ENCODE measurements at regions not wholly inside any gene's neighbourhood (a gene's known extent, or its start where the extent isn't known, plus 50 kb on each side); places are given as distances from the start of the nearest gene placed in this dataset.

- intact Hi-C loops (cut with micrococcal nuclease) = no loop called here
- CTCF ChIA-PET = no interaction called here
- no peak for TF ChIP-seq CTCF (IDR thresholded peaks at IDR 0.05)
- H3K27me3 Mint-ChIP-seq = peaks cover 14% of the 10 kb centered on the region
- no peaks in the 10 kb centered on the region for H3K36me3 Mint-ChIP-seq (ENCODE audit: low read depth)
- POLR2A ChIA-PET = no interaction called here
- no peak overlapping the region for H3K27ac Mint-ChIP-seq
- DNase-seq (no peak), ATAC-seq (no peak)
- peaks cover 4% of the 10 kb centered on the region for H3K4me1 Mint-ChIP-seq (ENCODE audit: low read depth)
- no peaks in the 10 kb centered on the region for H3K9me3 Mint-ChIP-seq
- H3K4me3 Mint-ChIP-seq = no peak overlapping the region
Observed at GRCh38 chr2:88331239-88331638, 121.3 kb downstream of the FOXI3 start.

- Mint-ChIP-seq H3K4me1 (ENCODE audit: low read depth) (peaks cover 4% of the 10 kb centered on the region), H3K27me3 (peaks cover 11% of the 10 kb centered on the region), H3K27ac (no peak overlapping the region), H3K4me3 (no peak overlapping the region), H3K9me3 (no peaks in the 10 kb centered on the region), H3K36me3 (ENCODE audit: low read depth) (no peaks in the 10 kb centered on the region)
- POLR2A ChIA-PET = no interaction called here
- ATAC-seq (peak; percentile 20), DNase-seq (no peak)
- intact Hi-C loops (cut with micrococcal nuclease) = no loop called here
- no peak for TF ChIP-seq CTCF (IDR thresholded peaks at IDR 0.05)
- CTCF ChIA-PET = no interaction called here
Observed at GRCh38 chr2:88329815-88330603, 122.5 kb downstream of the FOXI3 start.

- Mint-ChIP-seq H3K27ac (no peak overlapping the region), H3K4me1 (ENCODE audit: low read depth) (no peaks in the 10 kb centered on the region), H3K9me3 (no peaks in the 10 kb centered on the region), H3K36me3 (ENCODE audit: low read depth) (no peaks in the 10 kb centered on the region), H3K4me3 (no peak overlapping the region), H3K27me3 (peaks cover 7% of the 10 kb centered on the region)
- ChIA-PET POLR2A (no interaction called here), CTCF (no interaction called here)
- no peak for TF ChIP-seq CTCF (IDR thresholded peaks at IDR 0.05)
- no peak for DNase-seq
- intact Hi-C loops (cut with micrococcal nuclease) = no loop called here
- no peak for ATAC-seq
Observed at GRCh38 chr2:88321449-88322248, 130.8 kb downstream of the FOXI3 start.

- DNase-seq (no peak), ATAC-seq (no peak)
- H3K4me3 Mint-ChIP-seq = no peak overlapping the region
- H3K36me3 Mint-ChIP-seq (ENCODE audit: low read depth) = no peaks in the 10 kb centered on the region
- no peak overlapping the region for H3K27ac Mint-ChIP-seq
- H3K9me3 Mint-ChIP-seq = no peaks in the 10 kb centered on the region
- intact Hi-C loops (cut with micrococcal nuclease) = no loop called here
- CTCF ChIA-PET = no interaction called here
- H3K4me1 Mint-ChIP-seq (ENCODE audit: low read depth) = no peaks in the 10 kb centered on the region
- no peak for TF ChIP-seq CTCF (IDR thresholded peaks at IDR 0.05)
- POLR2A ChIA-PET = no interaction called here
- peaks cover 7% of the 10 kb centered on the region for H3K27me3 Mint-ChIP-seq
Observed at GRCh38 chr2:88320076-88320773, 132.3 kb downstream of the FOXI3 start.

- ATAC-seq = no peak
- CTCF ChIA-PET = no interaction called here
- H3K27me3 Mint-ChIP-seq = peaks cover 5% of the 10 kb centered on the region
Observed at GRCh38 chr2:88318956-88319330, 133.6 kb downstream of the FOXI3 start.

More at GRCh38 chr2:88318956-88319330, 133.6 kb downstream of the FOXI3 start:
- TF ChIP-seq CTCF (IDR thresholded peaks at IDR 0.05) = no peak
- H3K4me3 Mint-ChIP-seq = no peak overlapping the region
- DNase-seq = no peak
- H3K36me3 Mint-ChIP-seq (ENCODE audit: low read depth) = no peaks in the 10 kb centered on the region
- no peak overlapping the region for H3K27ac Mint-ChIP-seq
- H3K9me3 Mint-ChIP-seq = no peaks in the 10 kb centered on the region
- POLR2A ChIA-PET = no interaction called here
- intact Hi-C loops (cut with micrococcal nuclease) = no loop called here
- H3K4me1 Mint-ChIP-seq (ENCODE audit: low read depth) = no peaks in the 10 kb centered on the region
